ENCODE measurements at regions not wholly inside any gene's neighbourhood (a gene's known extent, or its start where the extent isn't known, plus 50 kb on each side); places are given as distances from the start of the nearest gene placed in this dataset.

- Histone ChIP-seq H2AFZ (no peak overlapping the region), H3K9me3 (ENCODE audit: low read depth) (no peaks in the 10 kb centered on the region), H3K36me3 (replicated peaks; ENCODE audit: insufficient read depth, low read depth) (no peaks in the 10 kb centered on the region), H3K4me2 (no peak overlapping the region), H3K9me2 (replicated peaks; ENCODE audit: insufficient read depth) (no peaks in the 10 kb centered on the region), H3K4me1 (ENCODE audit: insufficient read depth) (no peaks in the 10 kb centered on the region), H3K79me2 (no peaks in the 10 kb centered on the region), H3K27me3 (peaks cover 2% of the 10 kb centered on the region), H3K4me3 (no peak overlapping the region), H3K27ac (no peak overlapping the region), H4K20me1 (ENCODE audit: insufficient read depth, poor library complexity, severe bottlenecking) (no peaks in the 10 kb centered on the region)
- TF ChIP-seq EZH2phosphoT487 (IDR thresholded peaks at IDR 0.05; ENCODE audit: low read depth, severe bottlenecking, unreplicated experiment) (no peak), EZH2 (IDR thresholded peaks at IDR 0.05; ENCODE audit: borderline replicate concordance) (no peak), CTCF (IDR thresholded peaks at IDR 0.05; ENCODE audit: poor library complexity) (no peak)
- DNase-seq (ENCODE audit: low spot score) = no peak
- 65% methylated on average over 10 of the region's 10 CpGs for WGBS (ENCODE audit: low lambda C conversion rate, missing lambda C conversion rate)
Measured at GRCh38 chr14:98512501-98513251, 759.3 kb downstream of the BCL11B start.

- no peaks in the 10 kb centered on the region for H4K20me1 ChIP-seq (ENCODE audit: insufficient read depth, poor library complexity, severe bottlenecking)
- no peaks in the 10 kb centered on the region for H3K9me3 ChIP-seq (ENCODE audit: low read depth)
- H3K4me1 ChIP-seq (ENCODE audit: insufficient read depth) = no peaks in the 10 kb centered on the region
- no peak overlapping the region for H2AFZ ChIP-seq
- H3K36me3 ChIP-seq (replicated peaks; ENCODE audit: insufficient read depth, low read depth) = no peaks in the 10 kb centered on the region
- H3K4me3 ChIP-seq = no peak overlapping the region
- H3K9me2 ChIP-seq (replicated peaks; ENCODE audit: insufficient read depth) = no peaks in the 10 kb centered on the region
- no peak for DNase-seq (ENCODE audit: low spot score)
- H3K79me2 ChIP-seq = no peaks in the 10 kb centered on the region
- H3K27me3 ChIP-seq = peaks cover 2% of the 10 kb centered on the region
- no peak overlapping the region for H3K27ac ChIP-seq
- 89% methylated on average over 3 of the region's 3 CpGs for WGBS (ENCODE audit: low lambda C conversion rate, missing lambda C conversion rate)
- no peak overlapping the region for H3K4me2 ChIP-seq
- TF ChIP-seq EZH2phosphoT487 (IDR thresholded peaks at IDR 0.05; ENCODE audit: low read depth, severe bottlenecking, unreplicated experiment) (no peak), CTCF (IDR thresholded peaks at IDR 0.05; ENCODE audit: poor library complexity) (no peak), EZH2 (IDR thresholded peaks at IDR 0.05; ENCODE audit: borderline replicate concordance) (no peak)
Measured at GRCh38 chr14:98513558-98513957, 758.4 kb downstream of the BCL11B start.

GRCh38 chr14:98514016-98514415, 758.0 kb downstream of the BCL11B start:
- Histone ChIP-seq H4K20me1 (ENCODE audit: insufficient read depth, poor library complexity, severe bottlenecking) (no peaks in the 10 kb centered on the region), H3K79me2 (no peaks in the 10 kb centered on the region), H2AFZ (no peak overlapping the region), H3K9me3 (ENCODE audit: low read depth) (no peaks in the 10 kb centered on the region), H3K4me1 (ENCODE audit: insufficient read depth) (no peaks in the 10 kb centered on the region), H3K27ac (no peak overlapping the region), H3K4me2 (no peak overlapping the region), H3K36me3 (replicated peaks; ENCODE audit: insufficient read depth, low read depth) (no peaks in the 10 kb centered on the region), H3K9me2 (replicated peaks; ENCODE audit: insufficient read depth) (no peaks in the 10 kb centered on the region), H3K27me3 (peaks cover 2% of the 10 kb centered on the region), H3K4me3 (no peak overlapping the region)
- no peak for TF ChIP-seq CTCF (IDR thresholded peaks at IDR 0.05; ENCODE audit: poor library complexity)
- no peak for TF ChIP-seq EZH2phosphoT487 (IDR thresholded peaks at IDR 0.05; ENCODE audit: low read depth, severe bottlenecking, unreplicated experiment)
- TF ChIP-seq EZH2 (IDR thresholded peaks at IDR 0.05; ENCODE audit: borderline replicate concordance) = no peak
- no peak for DNase-seq (ENCODE audit: low spot score)
